Renal pelvis (tissue), 1 donor: ENCODE measurements at regions not wholly inside any gene's neighbourhood (a gene's known extent, or its start where the extent isn't known, plus 50 kb on each side); places are given as distances from the start of the nearest gene placed in this dataset.
A peak's percentile ranks its signal among the peaks of the same experiment; 100 is the strongest.
"Not testable (repeated sequence)": the region's sequence is repeated elsewhere in the genome, so short reads cannot be mapped to it uniquely, and the experiment has no call there.

Experiments
- DNase-seq: peaks from one replicate; pipeline ENCODE4 v3.0.0-alpha.2; 2013

- DNase-seq = no peak
Observed at GRCh38 chr5:108529381-108529780, 147.5 kb upstream of the FBXL17 start.

GRCh38 chr5:108528655-108529054 is 146.8 kb upstream of the FBXL17 start:
- no peak for DNase-seq

- no peak for DNase-seq
Observed at GRCh38 chr5:108524564-108524963, 142.7 kb upstream of the FBXL17 start.

- no peak for DNase-seq
Observed at GRCh38 chr5:108523360-108523759, 141.5 kb upstream of the FBXL17 start.

- peak; percentile 44 for DNase-seq
Observed at GRCh38 chr5:108521841-108522506, 140.1 kb upstream of the FBXL17 start.

GRCh38 chr5:108521011-108521700 is 139.3 kb upstream of the FBXL17 start:
- DNase-seq = no peak

GRCh38 chr5:108516785-108517184 is 134.9 kb upstream of the FBXL17 start:
- no peak for DNase-seq

GRCh38 chr5:108515517-108516105 is 133.7 kb upstream of the FBXL17 start:
- DNase-seq = no peak

GRCh38 chr5:108508979-108509378 is 127.1 kb upstream of the FBXL17 start:
- no peak for DNase-seq

GRCh38 chr5:108507631-108508030 is 125.7 kb upstream of the FBXL17 start:
- DNase-seq = no peak

- DNase-seq = no peak
Observed at GRCh38 chr5:108505608-108506007, 123.7 kb upstream of the FBXL17 start.

GRCh38 chr5:108504974-108505373 is 123.1 kb upstream of the FBXL17 start:
- no peak for DNase-seq

GRCh38 chr5:108503986-108504385 is 122.1 kb upstream of the FBXL17 start:
- no peak for DNase-seq

GRCh38 chr5:108495615-108496014 is 113.7 kb upstream of the FBXL17 start:
- not testable (repeated sequence) for DNase-seq

- DNase-seq = no peak
Observed at GRCh38 chr5:108487951-108488350, 106.1 kb upstream of the FBXL17 start.

GRCh38 chr5:108484035-108484434 is 102.1 kb upstream of the FBXL17 start:
- no peak for DNase-seq

- DNase-seq = peak; percentile 19
Observed at GRCh38 chr5:108481355-108481931, 99.5 kb upstream of the FBXL17 start.

GRCh38 chr5:108472237-108472636 is 90.3 kb upstream of the FBXL17 start:
- DNase-seq = no peak

- DNase-seq = no peak
Observed at GRCh38 chr5:108467563-108467962, 85.7 kb upstream of the FBXL17 start.

- DNase-seq = no peak
Observed at GRCh38 chr5:108461628-108462367, 79.9 kb upstream of the FBXL17 start.

- DNase-seq = peak; percentile 35
Observed at GRCh38 chr5:108459769-108460168, 77.9 kb upstream of the FBXL17 start.

GRCh38 chr5:108451269-108451668 is 69.4 kb upstream of the FBXL17 start:
- DNase-seq = no peak
